ENCODE measurements at regions not wholly inside any gene's neighbourhood (a gene's known extent, or its start where the extent isn't known, plus 50 kb on each side); places are given as distances from the start of the nearest gene placed in this dataset.

GRCh38 chr2:240277807-240278522 lies 137.5 kb upstream of the OTOS start:
- no peak for DNase-seq (ENCODE audit: low read depth in 4 of 4, low spot score in 2 of 4)

- DNase-seq (ENCODE audit: low read depth in 4 of 4, low spot score in 2 of 4): no peak
Observed at GRCh38 chr2:240278661-240279060, 138.2 kb upstream of the OTOS start.

DNA sequence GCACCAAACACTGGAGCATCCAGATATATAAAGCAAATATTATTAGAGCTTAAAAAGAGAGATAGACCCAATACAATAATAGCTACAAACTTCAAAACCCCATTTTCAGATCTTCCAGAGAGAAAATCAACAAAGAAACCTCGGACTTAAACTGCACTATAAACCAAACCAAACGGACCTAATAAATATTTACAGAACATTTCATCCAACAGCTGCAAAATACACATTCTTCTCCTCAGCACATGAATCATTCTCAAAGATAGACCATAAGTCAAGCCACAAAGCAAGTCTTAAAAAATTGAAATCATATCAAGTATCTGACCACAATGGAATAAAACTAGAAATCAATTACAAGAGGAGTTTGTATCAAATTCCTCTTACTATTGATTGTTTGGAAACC lies 140.2 kb upstream of the OTOS start:
- DNase-seq (ENCODE audit: low read depth in 4 of 4, low spot score in 2 of 4): no peak

GRCh38 chr2:240284503-240285259 lies 144.2 kb upstream of the OTOS start:
- no peak for DNase-seq (ENCODE audit: low read depth in 4 of 4, low spot score in 2 of 4)

- DNase-seq (ENCODE audit: low read depth in 4 of 4, low spot score in 2 of 4): no peak
Observed at GRCh38 chr2:240285725-240286124, 145.3 kb upstream of the OTOS start.

GRCh38 chr2:240286596-240286995 lies 146.1 kb upstream of the OTOS start:
- no peak for DNase-seq (ENCODE audit: low read depth in 4 of 4, low spot score in 2 of 4)

GRCh38 chr2:240287011-240287410 lies 146.6 kb upstream of the OTOS start:
- no peak for DNase-seq (ENCODE audit: low read depth in 4 of 4, low spot score in 2 of 4)

GRCh38 chr2:240287496-240288086 lies 147.1 kb upstream of the OTOS start:
- no peak for DNase-seq (ENCODE audit: low read depth in 4 of 4, low spot score in 2 of 4)

- no peak for DNase-seq (ENCODE audit: low read depth in 4 of 4, low spot score in 2 of 4)
Observed at GRCh38 chr2:240288087-240288521, 147.4 kb upstream of the GPC1 start.

- no peak for DNase-seq (ENCODE audit: low read depth in 4 of 4, low spot score in 2 of 4)
Observed at GRCh38 chr2:240289701-240290431, 145.6 kb upstream of the GPC1 start.

GRCh38 chr2:240290432-240291336 lies 144.8 kb upstream of the GPC1 start:
- DNase-seq (ENCODE audit: low read depth in 4 of 4, low spot score in 2 of 4): no peak

GRCh38 chr2:240291337-240292034 lies 144.0 kb upstream of the GPC1 start:
- peak in 1 of 4 donors; percentile 21 for DNase-seq (ENCODE audit: low read depth in 4 of 4, low spot score in 2 of 4)

GRCh38 chr2:240292035-240292574 lies 143.4 kb upstream of the GPC1 start:
- DNase-seq (ENCODE audit: low read depth in 4 of 4, low spot score in 2 of 4): no peak

DNA sequence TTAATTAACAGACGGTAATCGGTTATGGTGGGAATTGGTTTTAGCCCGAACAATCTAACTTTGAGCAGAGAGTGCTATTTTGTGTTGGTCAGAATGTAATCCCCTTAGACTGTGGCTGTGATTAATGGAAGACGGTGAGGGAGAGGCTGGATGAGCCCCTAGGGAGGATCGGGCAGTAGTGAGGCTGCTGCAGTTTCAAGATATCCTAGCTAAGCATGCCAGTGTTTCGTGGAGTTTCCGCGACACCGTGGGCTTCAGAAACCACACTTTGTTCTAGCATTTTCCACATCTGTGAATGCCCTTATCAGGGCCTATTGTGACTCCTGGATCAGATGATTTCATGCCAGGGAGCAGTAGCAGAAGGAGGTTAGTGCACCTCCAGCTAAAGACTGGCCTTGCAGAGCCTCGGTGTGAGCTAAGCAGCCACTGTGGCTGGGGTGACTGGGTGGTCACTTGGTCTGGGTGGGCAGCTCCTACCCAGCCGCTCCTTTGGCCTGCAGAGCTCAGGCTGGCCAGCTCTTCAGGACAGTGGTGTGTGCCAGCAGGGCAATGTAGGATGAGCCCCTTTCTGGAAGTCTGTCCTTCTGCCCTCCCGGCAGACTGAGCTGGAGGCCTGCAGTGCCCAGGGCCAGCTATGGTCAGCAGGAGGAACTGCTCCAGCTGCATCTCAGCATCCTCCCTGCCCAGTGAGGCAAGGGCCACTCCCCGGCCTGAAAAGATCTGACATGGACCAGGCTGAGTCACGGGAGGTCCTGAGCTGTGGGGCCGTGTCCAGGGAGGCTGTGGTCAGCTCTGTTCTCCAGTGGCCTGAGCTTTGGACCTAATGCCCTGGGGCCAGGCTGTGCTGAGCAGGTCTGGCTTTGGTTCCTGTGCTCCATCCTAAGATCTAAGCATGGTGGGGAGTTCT lies 142.6 kb upstream of the GPC1 start:
- no peak for DNase-seq (ENCODE audit: low read depth in 4 of 4, low spot score in 2 of 4)

DNA sequence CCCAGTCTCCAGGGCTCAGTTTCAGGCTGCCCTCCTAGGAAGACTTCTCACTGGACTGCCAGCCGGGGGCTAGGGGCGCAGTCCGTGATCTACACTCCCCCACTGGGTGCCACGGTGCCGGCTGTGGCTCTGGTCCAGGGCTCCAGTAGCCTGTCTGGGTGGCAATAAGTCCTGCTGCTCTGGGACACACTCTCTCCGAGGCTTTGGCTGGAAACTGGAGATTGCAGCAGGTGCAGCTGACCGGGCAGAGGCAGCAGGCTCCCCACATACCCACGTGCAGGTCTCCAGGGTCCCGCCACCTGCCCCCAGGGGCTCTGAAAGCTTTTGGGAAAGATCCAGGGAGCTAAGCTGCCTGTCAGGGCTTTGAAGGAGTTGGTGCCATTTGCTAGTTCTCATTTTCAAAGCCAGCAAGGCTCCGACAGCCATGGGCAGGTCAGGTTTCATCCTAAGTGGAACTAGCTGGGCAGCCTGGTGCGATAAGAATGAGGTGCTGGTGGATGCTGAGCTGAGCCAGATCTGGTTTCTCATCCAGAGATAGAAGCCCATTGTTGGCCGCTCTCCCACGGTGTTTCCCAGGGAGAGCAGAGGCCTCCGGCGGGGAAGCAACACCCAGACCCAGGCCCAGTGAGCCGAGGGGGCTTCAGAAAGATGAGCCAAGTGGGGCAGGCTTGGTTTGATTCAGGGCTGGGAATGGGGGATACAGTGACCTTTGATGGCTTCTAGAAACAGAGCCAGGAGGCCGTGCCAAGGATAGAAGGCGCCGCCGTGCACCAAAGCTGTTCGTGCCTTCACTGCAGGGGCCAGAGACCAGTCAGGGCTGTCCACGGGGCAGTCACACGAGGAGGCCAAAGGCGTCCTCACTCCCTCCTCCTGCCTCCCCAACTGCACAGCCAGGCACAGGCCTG lies 141.7 kb upstream of the GPC1 start:
- no peak for DNase-seq (ENCODE audit: low read depth in 4 of 4, low spot score in 2 of 4)

- DNase-seq (ENCODE audit: low read depth in 4 of 4, low spot score in 2 of 4): no peak
Observed at GRCh38 chr2:240294514-240294913, 140.9 kb upstream of the GPC1 start.
